Neural progenitor cell (in vitro differentiated cells): ENCODE measurements at regions not wholly inside any gene's neighbourhood (a gene's known extent, or its start where the extent isn't known, plus 50 kb on each side); places are given as distances from the start of the nearest gene placed in this dataset.
"Not testable (repeated sequence)": the region's sequence is repeated elsewhere in the genome, so short reads cannot be mapped to it uniquely, and the experiment has no call there.

Source experiments
- DNase-seq: peaks from one replicate; pipeline ENCODE4 v3.0.0-alpha.2; 2016; ENCODE audit warnings: low spot score
- H2AFZ ChIP-seq: fragments of 200-600 bp; sonication (generic); replicated peaks from 2 replicates; pipeline ENCODE4 v1.6.1; 2016; ENCODE audit warnings: antibody characterized with exemption
- H3F3A ChIP-seq: fragments of 200-600 bp; sonication (generic); 2 replicates; pipeline ENCODE4 v1.6.1; 2016; ENCODE audit warnings: antibody characterized with exemption, low read depth
- H3K27ac ChIP-seq: fragments of 200-600 bp; sonication (generic); 2 replicates; pipeline ENCODE4 v1.5.1; 2016; ENCODE audit warnings: mild to moderate bottlenecking
- H3K27me3 ChIP-seq: fragments of 200-600 bp; sonication (generic); 2 replicates; pipeline ENCODE4 v1.6.1; 2016; ENCODE audit warnings: mild to moderate bottlenecking, moderate library complexity
- H3K36me3 ChIP-seq: fragments of 200-600 bp; sonication (generic); 2 replicates; pipeline ENCODE4 v1.5.1; 2016
- H3K4me1 ChIP-seq: fragments of 200-600 bp; sonication (generic); 2 replicates; pipeline ENCODE4 v1.6.1; 2016; ENCODE audit warnings: mixed run types
- H3K4me2 ChIP-seq: fragments of 200-600 bp; sonication (generic); 2 replicates; pipeline ENCODE4 v1.6.1; 2016
- H3K4me3 ChIP-seq: fragments of 200-600 bp; sonication (generic); 2 replicates; pipeline ENCODE4 v1.5.1; 2016
- H3K79me2 ChIP-seq: fragments of 200-600 bp; sonication (generic); 2 replicates; pipeline ENCODE4 v1.6.1; 2016; ENCODE audit warnings: low read depth
- H3K9ac ChIP-seq: fragments of 200-600 bp; sonication (generic); 2 replicates; pipeline ENCODE4 v1.6.1; 2016
- H3K9me3 ChIP-seq: fragments of 200-600 bp; sonication (generic); 2 replicates; pipeline ENCODE4 v1.5.1; 2016; ENCODE audit warnings: low read depth
- H4K20me1 ChIP-seq: fragments of 200-600 bp; sonication (generic); 2 replicates; pipeline ENCODE4 v1.6.1; 2016; ENCODE audit warnings: low read depth
- H3K27ac Mint-ChIP-seq: 3 replicates; pipeline ENCODE4 v1.8.0; 2021; ENCODE audit warnings: mixed read lengths
- H3K27me3 Mint-ChIP-seq: 2 replicates; pipeline ENCODE4 v1.8.0; 2022; ENCODE audit warnings: low read depth, mild to moderate bottlenecking, inconsistent platforms, moderate library complexity, mixed read lengths; ENCODE audit not compliant: insufficient read depth
- H3K36me3 Mint-ChIP-seq: 3 replicates; pipeline ENCODE4 v1.8.0; 2021; ENCODE audit warnings: mixed read lengths
- H3K4me1 Mint-ChIP-seq: 3 replicates; pipeline ENCODE4 v1.8.0; 2021; ENCODE audit warnings: mixed read lengths
- H3K4me3 Mint-ChIP-seq: 3 replicates; pipeline ENCODE4 v1.8.0; 2021; ENCODE audit warnings: mild to moderate bottlenecking, moderate library complexity, mixed read lengths
- H3K9me3 Mint-ChIP-seq: 3 replicates; pipeline ENCODE4 v1.8.0; 2020; ENCODE audit warnings: mixed read lengths
- CTCF ChIP-seq: fragments of 200-600 bp; sonication (generic); IDR thresholded peaks from 2 replicates; pipeline ENCODE4 v1.5.1; 2017; ENCODE audit warnings: antibody characterized with exemption, mild to moderate bottlenecking

GRCh38 chr2:131801745-131802350 is 274.2 kb downstream of the CCDC74A start:
- H3K36me3 Mint-ChIP-seq, H3K9ac ChIP-seq, H3K36me3 ChIP-seq, H4K20me1 ChIP-seq, H3K27me3 Mint-ChIP-seq, H3K9me3 Mint-ChIP-seq, H3K9me3 ChIP-seq, H3K4me1 Mint-ChIP-seq, H3F3A ChIP-seq, H3K27ac Mint-ChIP-seq, H3K27ac ChIP-seq, H3K4me1 ChIP-seq, H3K79me2 ChIP-seq: not testable (repeated sequence)
- peak overlapping the region; percentile 95 for H2AFZ ChIP-seq
- peak; percentile 84 for DNase-seq
- peak overlapping the region; percentile 71 for H3K4me3 ChIP-seq
- TF ChIP-seq CTCF = peak; percentile 70
- H3K4me3 Mint-ChIP-seq = peak overlapping the region; percentile 87
- peaks cover 27% of the 10 kb centered on the region for H3K27me3 ChIP-seq
- peak overlapping the region; percentile 86 for H3K4me2 ChIP-seq

DNA sequence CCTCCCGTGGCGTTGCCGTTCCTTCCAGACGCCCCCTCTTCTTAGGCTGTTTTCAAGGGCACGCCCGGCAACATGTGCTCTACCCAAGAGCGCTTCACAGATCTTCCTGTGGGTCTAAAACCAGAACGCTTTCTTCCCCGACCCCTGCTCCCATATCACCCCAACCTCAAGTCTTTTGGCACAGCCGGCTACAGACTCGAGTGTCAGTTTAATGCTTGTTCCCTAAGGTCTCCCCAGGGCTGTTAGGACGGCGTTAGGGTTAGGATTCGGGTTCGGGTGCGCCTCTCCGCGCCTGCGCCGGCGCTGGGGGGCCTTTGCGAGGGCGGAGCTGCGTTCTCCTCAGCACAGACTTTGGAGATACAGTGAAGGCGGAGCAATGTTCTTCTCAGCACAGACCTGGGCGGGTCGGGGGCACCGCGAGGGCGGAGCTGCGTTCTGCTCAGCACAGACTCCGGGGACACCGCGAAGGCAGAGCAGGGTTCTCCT is 274.7 kb downstream of the CCDC74A start:
- not testable (repeated sequence) for H3K36me3 Mint-ChIP-seq, H3K4me1 Mint-ChIP-seq, H3F3A ChIP-seq, H3K9ac ChIP-seq, H3K36me3 ChIP-seq, H3K9me3 Mint-ChIP-seq, H3K27me3 Mint-ChIP-seq, H3K27ac Mint-ChIP-seq, H3K9me3 ChIP-seq, H3K79me2 ChIP-seq, H3K4me1 ChIP-seq, H4K20me1 ChIP-seq, H3K27ac ChIP-seq
- DNase-seq = peak; percentile 75
- H3K4me3 Mint-ChIP-seq = peak overlapping the region; percentile 87
- H3K4me2 ChIP-seq = peak overlapping the region; percentile 86
- H3K4me3 ChIP-seq = peak overlapping the region; percentile 71
- H3K27me3 ChIP-seq = peaks cover 27% of the 10 kb centered on the region
- H2AFZ ChIP-seq = peak overlapping the region; percentile 95

DNA sequence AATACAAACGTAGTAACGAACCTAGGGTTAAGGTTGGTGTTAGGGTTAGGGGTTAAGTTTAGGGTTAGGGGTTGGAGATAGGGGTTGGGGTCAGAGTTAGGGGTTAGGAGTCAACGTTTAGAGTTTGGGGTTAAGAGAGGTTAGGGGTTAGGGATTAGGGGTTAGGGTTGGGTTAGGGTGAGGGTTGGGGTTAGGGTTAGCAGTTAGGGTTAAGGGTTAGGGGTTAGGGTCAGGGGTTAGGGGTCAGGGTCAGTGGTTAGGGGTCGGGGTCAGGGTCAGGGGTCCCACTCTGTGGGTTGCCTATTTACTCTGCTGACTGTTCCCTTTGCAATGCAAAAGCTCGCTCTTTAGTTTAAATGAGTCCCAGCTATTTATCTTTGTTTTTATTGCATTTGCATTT is 275.5 kb downstream of the CCDC74A start:
- not testable (repeated sequence) for H3K79me2 ChIP-seq, H3K4me1 Mint-ChIP-seq, DNase-seq, H3K27me3 Mint-ChIP-seq, H3K9me3 ChIP-seq, H3K27ac ChIP-seq, H3K4me1 ChIP-seq, H2AFZ ChIP-seq, H3K36me3 Mint-ChIP-seq, H4K20me1 ChIP-seq, H3K4me3 ChIP-seq, H3K27ac Mint-ChIP-seq, H3K4me2 ChIP-seq, H3K36me3 ChIP-seq, H3K9ac ChIP-seq, H3F3A ChIP-seq, H3K9me3 Mint-ChIP-seq
- H3K27me3 ChIP-seq = peaks cover 27% of the 10 kb centered on the region
- H3K4me3 Mint-ChIP-seq = peak overlapping the region; percentile 87

- not testable (repeated sequence) for H3K4me1 ChIP-seq, H2AFZ ChIP-seq, H3K9me3 ChIP-seq, H3K27ac ChIP-seq, H3K4me1 Mint-ChIP-seq, H3K4me3 ChIP-seq, H3K4me2 ChIP-seq, H3K27ac Mint-ChIP-seq, H3K36me3 ChIP-seq, H3K4me3 Mint-ChIP-seq, H4K20me1 ChIP-seq, H3K79me2 ChIP-seq, H3K36me3 Mint-ChIP-seq, H3K27me3 Mint-ChIP-seq, H3F3A ChIP-seq, H3K27me3 ChIP-seq, H3K9ac ChIP-seq, DNase-seq, H3K9me3 Mint-ChIP-seq
These were observed 284.9 kb downstream of the CCDC74A start for GRCh38 chr2:131812605-131813004.

GRCh38 chr2:131813378-131813777 is 285.7 kb downstream of the CCDC74A start:
- not testable (repeated sequence) for H3K79me2 ChIP-seq, H3K27ac ChIP-seq, H3K27ac Mint-ChIP-seq, H3K4me1 ChIP-seq, H2AFZ ChIP-seq, H3K36me3 Mint-ChIP-seq, H3K9me3 ChIP-seq, H3K9ac ChIP-seq, H3K4me3 Mint-ChIP-seq, H4K20me1 ChIP-seq, H3K27me3 Mint-ChIP-seq, H3K9me3 Mint-ChIP-seq, H3F3A ChIP-seq, H3K27me3 ChIP-seq, H3K4me3 ChIP-seq, H3K36me3 ChIP-seq, DNase-seq, H3K4me2 ChIP-seq, H3K4me1 Mint-ChIP-seq

- H3K36me3 Mint-ChIP-seq, H3F3A ChIP-seq, H3K4me1 ChIP-seq, H4K20me1 ChIP-seq, H3K79me2 ChIP-seq, H3K27me3 Mint-ChIP-seq, H3K9ac ChIP-seq, H3K27me3 ChIP-seq, DNase-seq, H3K9me3 ChIP-seq, H3K36me3 ChIP-seq, H3K27ac Mint-ChIP-seq, H3K4me3 Mint-ChIP-seq, H2AFZ ChIP-seq, H3K27ac ChIP-seq, H3K4me3 ChIP-seq, H3K4me2 ChIP-seq, H3K4me1 Mint-ChIP-seq: not testable (repeated sequence)
- H3K9me3 Mint-ChIP-seq = peaks cover 15% of the 10 kb centered on the region
These were observed 290.7 kb downstream of the CCDC74A start for GRCh38 chr2:131818267-131818973.
